T-cell (primary cell): ENCODE measurements at regions not wholly inside any gene's neighbourhood (a gene's known extent, or its start where the extent isn't known, plus 50 kb on each side); places are given as distances from the start of the nearest gene placed in this dataset.

ENCODE experiments used
- ATAC-seq, 4 experiments: fragments of 200-7000 bp in 3 of 4; fragments of 150-1000 bp in 1 of 4; cut with Tn5 transposase; replicated peaks in 1 of 4; 1 replicate in 3 of 4; 2 replicates in 1 of 4; pipeline ENCODE4 v1.10.0; 2021; ENCODE audit warnings: moderate library complexity in 3 of 4, mild to moderate bottlenecking in 2 of 4, moderate number of reproducible peaks in 1 of 4
- CTCF ChIA-PET, 2 donors: fragments of 300-600 bp; sonication (Branson Sonifier 250); formaldehyde crosslinking; loops; one replicate each; lab custom pipeline; 2022; ENCODE audit warnings: antibody characterized with exemption in 2 of 2; lab: Charles Lee
- POLR2A ChIA-PET, 2 donors: fragments of 300-600 bp; sonication (Branson Sonifier 250); formaldehyde crosslinking; loops; one replicate each; lab custom pipeline; 2022; ENCODE audit warnings: antibody characterized with exemption in 2 of 2; lab: Charles Lee
- DNase-seq, 35 experiments: peaks; one replicate each; pipeline versions ENCODE4 v3.0.0 to v3.0.0-alpha.2; 2013 to 2023
- H3K27ac ChIP-seq: one replicate; pipeline ENCODE4 v1.5.1; 2013; ENCODE audit warnings: low read length
- H3K27me3 ChIP-seq, 2 experiments: replicated peaks in 1 of 2; 1 replicate in 1 of 2; 2 replicates in 1 of 2; pipeline versions ENCODE4 v1.6.1 to v1.7.0; 2013; ENCODE audit warnings: low read length in 1 of 2, mixed read lengths in 1 of 2; ENCODE audit not compliant: control insufficient read depth in 2 of 2, insufficient read depth in 2 of 2; ENCODE audit errors: extremely low read depth in 1 of 2
- H3K36me3 ChIP-seq, 2 donors: 1 replicate in 1 of 2; 2 replicates in 1 of 2; pipeline versions ENCODE4 v1.6.1 to v1.7.0; 2013; ENCODE audit warnings: low read length in 1 of 2; ENCODE audit not compliant: control insufficient read depth in 2 of 2, insufficient read depth in 1 of 2; ENCODE audit errors: extremely low read depth in 1 of 2
- H3K4me1 ChIP-seq, 2 experiments: 1 replicate in 1 of 2; 2 replicates in 1 of 2; pipeline versions ENCODE4 v1.6.1 to v1.7.0; 2013; ENCODE audit warnings: low read length in 2 of 2, mixed read lengths in 1 of 2; ENCODE audit not compliant: insufficient read depth in 2 of 2, control insufficient read depth in 1 of 2; ENCODE audit errors: extremely low read depth in 1 of 2
- H3K4me3 ChIP-seq, 2 donors: 1 replicate in 1 of 2; 2 replicates in 1 of 2; pipeline versions ENCODE4 v1.5.1 to v1.7.0; 2013; ENCODE audit warnings: mild to moderate bottlenecking in 2 of 2, low read length in 1 of 2, moderate library complexity in 1 of 2; ENCODE audit not compliant: control insufficient read depth in 1 of 2; ENCODE audit errors: extremely low read depth in 1 of 2
- H3K9me3 ChIP-seq: 2 replicates; pipeline ENCODE4 v1.7.0; 2013
- H3K27ac Mint-ChIP-seq, 2 donors: one replicate each; pipeline ENCODE4 v1.8.0; 2020 to 2021; ENCODE audit warnings: mild to moderate bottlenecking in 2 of 2, mixed read lengths in 2 of 2
- H3K27me3 Mint-ChIP-seq, 2 donors: one replicate each; pipeline ENCODE4 v1.8.0; 2021 to 2022; ENCODE audit warnings: mixed read lengths in 2 of 2
- H3K36me3 Mint-ChIP-seq: one replicate; pipeline ENCODE4 v1.8.0; 2021; ENCODE audit warnings: mixed read lengths
- H3K4me1 Mint-ChIP-seq, 3 donors: one replicate each; pipeline ENCODE4 v1.8.0; 2020 to 2022; ENCODE audit warnings: mixed read lengths in 3 of 3, mild to moderate bottlenecking in 1 of 3
- H3K4me3 Mint-ChIP-seq, 3 donors: one replicate each; pipeline ENCODE4 v1.8.0; 2020 to 2022; ENCODE audit warnings: mild to moderate bottlenecking in 3 of 3, mixed read lengths in 3 of 3, moderate library complexity in 3 of 3
- H3K9me3 Mint-ChIP-seq, 3 donors: one replicate each; pipeline ENCODE4 v1.8.0; 2020 to 2022; ENCODE audit warnings: mixed read lengths in 3 of 3
- WGBS: methylation state at CpG from one replicate; pipeline ENCODE4 v1.1.5; 2013; ENCODE audit warnings: missing lambda C conversion rate; ENCODE audit not compliant: insufficient coverage; 5-methylcytosine and 5-hydroxymethylcytosine counted together

GRCh38 chr7:109331423-109331822, 761.7 kb downstream of the DNAJB9 start:
- Histone ChIP-seq H3K36me3 (no peaks in the 10 kb centered on the region), H3K4me3 (no peak overlapping the region), H3K9me3 (no peaks in the 10 kb centered on the region), H3K27me3 (no peaks in the 10 kb centered on the region), H3K4me1 (no peaks in the 10 kb centered on the region), H3K27ac (no peak overlapping the region)
- Mint-ChIP-seq H3K9me3 (peaks cover 0 to 18% (median under 1%) of the 10 kb centered on the region in 3 donors), H3K4me1 (no peaks in the 10 kb centered on the region), H3K4me3 (no peak overlapping the region), H3K27ac (no peak overlapping the region), H3K27me3 (no peaks in the 10 kb centered on the region), H3K36me3 (no peaks in the 10 kb centered on the region)
- ATAC-seq (no peak), DNase-seq (no peak)
- ChIA-PET POLR2A (no interaction called here), CTCF (no interaction called here)
- no CpG with 5 or more reads among the region's 4 CpGs for WGBS

GRCh38 chr7:109335951-109336350, 766.3 kb downstream of the DNAJB9 start:
- Histone ChIP-seq H3K36me3 (no peaks in the 10 kb centered on the region), H3K4me1 (no peaks in the 10 kb centered on the region), H3K27ac (no peak overlapping the region), H3K9me3 (no peaks in the 10 kb centered on the region), H3K27me3 (no peaks in the 10 kb centered on the region), H3K4me3 (no peak overlapping the region)
- no peaks in the 10 kb centered on the region for H3K36me3 Mint-ChIP-seq
- peaks cover under 1 to 8% (median 7%) of the 10 kb centered on the region in 3 donors for H3K9me3 Mint-ChIP-seq
- no peaks in the 10 kb centered on the region for H3K27me3 Mint-ChIP-seq
- H3K4me1 Mint-ChIP-seq = no peaks in the 10 kb centered on the region
- H3K4me3 Mint-ChIP-seq = no peak overlapping the region
- WGBS = no CpG with 5 or more reads among the region's 3 CpGs
- ATAC-seq (no peak), DNase-seq (no peak)
- POLR2A ChIA-PET = no interaction called here
- CTCF ChIA-PET = interaction anchor here in 1 of 2 donors (0.6 kb wide), 1 partner anchor 259 kb away, joined by 4 read pairs; no protein-coding TSS in a partner anchor
- no peak overlapping the region for H3K27ac Mint-ChIP-seq

GRCh38 chr7:109336531-109336930, 766.9 kb downstream of the DNAJB9 start:
- Mint-ChIP-seq H3K27me3 (no peaks in the 10 kb centered on the region), H3K9me3 (peaks cover 0 to 8% (median 7%) of the 10 kb centered on the region in 3 donors)

GRCh38 chr7:109343678-109344077, 774.0 kb downstream of the DNAJB9 start:
- Histone ChIP-seq H3K27me3 (no peaks in the 10 kb centered on the region), H3K36me3 (no peaks in the 10 kb centered on the region), H3K27ac (no peak overlapping the region), H3K4me3 (no peak overlapping the region), H3K4me1 (no peaks in the 10 kb centered on the region), H3K9me3 (no peaks in the 10 kb centered on the region)
- ATAC-seq (no peak), DNase-seq (no peak)
- WGBS = no CpG with 5 or more reads among the region's 2 CpGs
- Mint-ChIP-seq H3K4me1 (no peaks in the 10 kb centered on the region), H3K4me3 (no peak overlapping the region), H3K27ac (no peak overlapping the region), H3K36me3 (no peaks in the 10 kb centered on the region), H3K9me3 (peaks cover 0 to 4% (median 3%) of the 10 kb centered on the region in 3 donors), H3K27me3 (no peaks in the 10 kb centered on the region)
- POLR2A ChIA-PET = no interaction called here
- CTCF ChIA-PET = no interaction called here

More at GRCh38 chr7:109336531-109336930, 766.9 kb downstream of the DNAJB9 start:
- no peaks in the 10 kb centered on the region for H3K27me3 ChIP-seq
- DNase-seq (no peak), ATAC-seq (no peak)
- Mint-ChIP-seq H3K36me3 (no peaks in the 10 kb centered on the region), H3K27ac (no peak overlapping the region), H3K4me1 (no peaks in the 10 kb centered on the region), H3K4me3 (no peak overlapping the region)
- ChIA-PET POLR2A (no interaction called here), CTCF (no interaction called here)
- no peaks in the 10 kb centered on the region for H3K4me1 ChIP-seq
- no peaks in the 10 kb centered on the region for H3K36me3 ChIP-seq
- no peak overlapping the region for H3K27ac ChIP-seq
- no peak overlapping the region for H3K4me3 ChIP-seq
- H3K9me3 ChIP-seq = no peaks in the 10 kb centered on the region

GRCh38 chr7:109351493-109351892, 781.8 kb downstream of the DNAJB9 start:
- CTCF ChIA-PET = no interaction called here
- H3K36me3 Mint-ChIP-seq = no peaks in the 10 kb centered on the region
- ATAC-seq (no peak), DNase-seq (no peak)
- POLR2A ChIA-PET = no interaction called here
- H3K27ac ChIP-seq = no peak overlapping the region
- H3K4me3 ChIP-seq = no peak overlapping the region
- H3K4me1 Mint-ChIP-seq = no peaks in the 10 kb centered on the region
- no peaks in the 10 kb centered on the region for H3K36me3 ChIP-seq
- H3K4me3 Mint-ChIP-seq = no peak overlapping the region
- no peaks in the 10 kb centered on the region for H3K27me3 Mint-ChIP-seq
- no peaks in the 10 kb centered on the region for H3K9me3 ChIP-seq
- 70% methylated on average over 4 of the region's 9 CpGs for WGBS
- no peak overlapping the region for H3K27ac Mint-ChIP-seq
- H3K9me3 Mint-ChIP-seq = peaks cover 0 to 5% (median 3%) of the 10 kb centered on the region in 3 donors
- no peaks in the 10 kb centered on the region for H3K27me3 ChIP-seq
- H3K4me1 ChIP-seq = no peaks in the 10 kb centered on the region

GRCh38 chr7:109354000-109354399, 784.3 kb downstream of the DNAJB9 start:
- H3K27ac Mint-ChIP-seq = no peak overlapping the region
- DNase-seq (no peak), ATAC-seq (no peak)
- WGBS = no CpG with 5 or more reads among the region's 3 CpGs
- no peaks in the 10 kb centered on the region for H3K4me1 ChIP-seq
- no peaks in the 10 kb centered on the region for H3K27me3 ChIP-seq
- H3K27ac ChIP-seq = no peak overlapping the region
- H3K27me3 Mint-ChIP-seq = no peaks in the 10 kb centered on the region
- H3K9me3 Mint-ChIP-seq = peaks cover 0 to 5% (median 3%) of the 10 kb centered on the region in 3 donors
- H3K4me3 ChIP-seq = no peak overlapping the region
- H3K9me3 ChIP-seq = no peaks in the 10 kb centered on the region
- no peaks in the 10 kb centered on the region for H3K36me3 ChIP-seq
- ChIA-PET CTCF (no interaction called here), POLR2A (no interaction called here)
- H3K36me3 Mint-ChIP-seq = no peaks in the 10 kb centered on the region
- H3K4me1 Mint-ChIP-seq = no peaks in the 10 kb centered on the region
- no peak overlapping the region for H3K4me3 Mint-ChIP-seq

GRCh38 chr7:109354552-109354951, 784.9 kb downstream of the DNAJB9 start:
- no CpG with 5 or more reads among the region's 1 CpG for WGBS
- Histone ChIP-seq H3K27me3 (no peaks in the 10 kb centered on the region), H3K4me1 (no peaks in the 10 kb centered on the region), H3K9me3 (no peaks in the 10 kb centered on the region), H3K36me3 (no peaks in the 10 kb centered on the region), H3K4me3 (no peak overlapping the region), H3K27ac (no peak overlapping the region)
- ATAC-seq (no peak), DNase-seq (no peak)
- H3K9me3 Mint-ChIP-seq = peaks cover 0 to 5% (median 3%) of the 10 kb centered on the region in 3 donors
- H3K27me3 Mint-ChIP-seq = no peaks in the 10 kb centered on the region
- H3K4me1 Mint-ChIP-seq = no peaks in the 10 kb centered on the region
- CTCF ChIA-PET = no interaction called here
- POLR2A ChIA-PET = no interaction called here
- no peaks in the 10 kb centered on the region for H3K36me3 Mint-ChIP-seq
- H3K27ac Mint-ChIP-seq = no peak overlapping the region
- no peak overlapping the region for H3K4me3 Mint-ChIP-seq
